HG02840 (cell line): ENCODE measurements at regions not wholly inside any gene's neighbourhood (a gene's known extent, or its start where the extent isn't known, plus 50 kb on each side); places are given as distances from the start of the nearest gene placed in this dataset.

Source experiments
- ATAC-seq: cut with Tn5 transposase; IDR thresholded peaks from one replicate; pipeline ENCODE4 v1.9.1; 2021; ENCODE audit warnings: mild to moderate bottlenecking, moderate library complexity, moderate number of reproducible peaks; ENCODE audit not compliant: unreplicated experiment, low FRiP score

- ATAC-seq = no peak
Observed at GRCh38 chr3:117349566-117349965, 640.0 kb downstream of the TUSC7 start.

GRCh38 chr3:117350371-117350770 lies 640.8 kb downstream of the TUSC7 start:
- ATAC-seq = no peak

- ATAC-seq = no peak
Observed at GRCh38 chr3:117355566-117355965, 646.0 kb downstream of the TUSC7 start.

- no peak for ATAC-seq
Observed at GRCh38 chr3:117356091-117356705, 646.6 kb downstream of the TUSC7 start.

GRCh38 chr3:117358717-117359314 lies 649.2 kb downstream of the TUSC7 start:
- no peak for ATAC-seq

- no peak for ATAC-seq
Observed at GRCh38 chr3:117366574-117366973, 657.0 kb downstream of the TUSC7 start.

GRCh38 chr3:117367861-117368260 lies 658.3 kb downstream of the TUSC7 start:
- no peak for ATAC-seq

- no peak for ATAC-seq
Observed at GRCh38 chr3:117380631-117381030, 671.1 kb downstream of the TUSC7 start.

GRCh38 chr3:117393119-117393518 lies 683.5 kb downstream of the TUSC7 start:
- ATAC-seq = no peak

GRCh38 chr3:117398141-117398899 lies 688.7 kb downstream of the TUSC7 start:
- ATAC-seq = no peak

- no peak for ATAC-seq
Observed at GRCh38 chr3:117399311-117400078, 689.9 kb downstream of the TUSC7 start.

- ATAC-seq = no peak
Observed at GRCh38 chr3:117400303-117400702, 690.7 kb downstream of the TUSC7 start.

GRCh38 chr3:117404141-117404540 lies 694.6 kb downstream of the TUSC7 start:
- no peak for ATAC-seq

- ATAC-seq = no peak
Observed at GRCh38 chr3:117404730-117405129, 695.2 kb downstream of the TUSC7 start.

GRCh38 chr3:117405359-117405758 lies 695.8 kb downstream of the TUSC7 start:
- no peak for ATAC-seq

GRCh38 chr3:117407317-117407716 lies 697.7 kb downstream of the TUSC7 start:
- no peak for ATAC-seq

- ATAC-seq = no peak
Observed at GRCh38 chr3:117408811-117409210, 699.2 kb downstream of the TUSC7 start.

- no peak for ATAC-seq
Observed at GRCh38 chr3:117409256-117409655, 699.7 kb downstream of the TUSC7 start.

GRCh38 chr3:117409701-117410459 lies 700.3 kb downstream of the TUSC7 start:
- no peak for ATAC-seq

- ATAC-seq = no peak
Observed at GRCh38 chr3:117411971-117412370, 702.4 kb downstream of the TUSC7 start.
